Neural progenitor cell (in vitro differentiated cells): ENCODE measurements at regions not wholly inside any gene's neighbourhood (a gene's known extent, or its start where the extent isn't known, plus 50 kb on each side); places are given as distances from the start of the nearest gene placed in this dataset.

Experiments used
- EZH2 ChIP-seq: fragments of 200-600 bp; sonication (generic); IDR thresholded peaks from 2 replicates; pipeline ENCODE4 v1.6.1; 2017; ENCODE audit warnings: antibody characterized with exemption, mild to moderate bottlenecking, moderate library complexity
- TF ChIP-seq, protein P1 (sequence below): fragments of 200-600 bp; sonication (generic); IDR thresholded peaks from 2 replicates; pipeline ENCODE4 v1.5.1; 2017; ENCODE audit warnings: antibody characterized with exemption, mild to moderate bottlenecking

DNA sequence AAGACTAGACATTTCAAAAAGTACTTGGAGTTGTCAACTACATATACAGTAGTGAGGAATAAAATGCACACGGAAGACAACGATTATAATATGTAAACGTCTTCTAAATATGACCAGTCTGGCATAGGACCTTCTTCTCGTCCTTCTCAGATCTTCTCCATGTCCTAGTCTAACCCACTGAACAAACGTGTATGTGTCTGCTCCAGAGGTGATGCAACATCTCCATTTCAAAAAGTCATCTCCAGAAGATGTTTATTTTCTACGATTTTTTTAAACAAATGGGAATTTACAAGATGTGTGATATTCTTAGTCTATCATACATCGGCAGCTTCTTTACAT is 89.9 kb downstream of the GPX5 start:
- TF ChIP-seq, protein P1, sequence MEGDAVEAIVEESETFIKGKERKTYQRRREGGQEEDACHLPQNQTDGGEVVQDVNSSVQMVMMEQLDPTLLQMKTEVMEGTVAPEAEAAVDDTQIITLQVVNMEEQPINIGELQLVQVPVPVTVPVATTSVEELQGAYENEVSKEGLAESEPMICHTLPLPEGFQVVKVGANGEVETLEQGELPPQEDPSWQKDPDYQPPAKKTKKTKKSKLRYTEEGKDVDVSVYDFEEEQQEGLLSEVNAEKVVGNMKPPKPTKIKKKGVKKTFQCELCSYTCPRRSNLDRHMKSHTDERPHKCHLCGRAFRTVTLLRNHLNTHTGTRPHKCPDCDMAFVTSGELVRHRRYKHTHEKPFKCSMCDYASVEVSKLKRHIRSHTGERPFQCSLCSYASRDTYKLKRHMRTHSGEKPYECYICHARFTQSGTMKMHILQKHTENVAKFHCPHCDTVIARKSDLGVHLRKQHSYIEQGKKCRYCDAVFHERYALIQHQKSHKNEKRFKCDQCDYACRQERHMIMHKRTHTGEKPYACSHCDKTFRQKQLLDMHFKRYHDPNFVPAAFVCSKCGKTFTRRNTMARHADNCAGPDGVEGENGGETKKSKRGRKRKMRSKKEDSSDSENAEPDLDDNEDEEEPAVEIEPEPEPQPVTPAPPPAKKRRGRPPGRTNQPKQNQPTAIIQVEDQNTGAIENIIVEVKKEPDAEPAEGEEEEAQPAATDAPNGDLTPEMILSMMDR: no peak
- TF ChIP-seq EZH2: no peak
